HCT116 (cell line): ENCODE measurements at regions not wholly inside any gene's neighbourhood (a gene's known extent, or its start where the extent isn't known, plus 50 kb on each side); places are given as distances from the start of the nearest gene placed in this dataset.

Experiments used
- ATAC-seq: fragments of 200-7000 bp; cut with Tn5 transposase; 2 replicates; pipeline ENCODE4 v1.9.1; 2020; ENCODE audit warnings: mild to moderate bottlenecking, moderate library complexity
- BruUV-seq: library from RNA; stranded (reverse); fragments of 400-500 nt; replicated peaks from 2 replicates; lab custom pipeline; 2021; lab: Mats Ljungman, UMichigan
- CTCF ChIA-PET: fragments of 300-600 bp; sonication (Branson Sonifier 250); formaldehyde crosslinking; loops from one replicate; lab custom pipeline; 2021; ENCODE audit warnings: antibody characterized with exemption; lab: Charles Lee
- POLR2A ChIA-PET: fragments of 300-600, 350-600 bp; sonication (Branson Sonifier 250); formaldehyde crosslinking; loops from one replicate; lab custom pipeline; 2021; ENCODE audit warnings: antibody characterized with exemption; lab: Charles Lee
- RAD21 ChIA-PET, 2 experiments: fragments of 300-600 bp; sonication (Branson Sonifier 250); formaldehyde crosslinking; loops; one replicate each; lab custom pipeline; 2023; ENCODE audit warnings: low total read pairs in 2 of 2; ENCODE audit not compliant: uncharacterized antibody in 2 of 2, unreplicated experiment in 2 of 2, low non-redundant PET in 1 of 2; lab: Charles Lee
- DNase-seq: peaks from one replicate; pipeline ENCODE4 v3.0.0-alpha.2; 2010; ENCODE audit warnings: low read depth, low spot score
- H2AFZ ChIP-seq: fragments of 200-600 bp; shearing (Covaris generic), sonication (generic); 2 replicates; pipeline ENCODE4 v1.6.1; 2017; ENCODE audit warnings: low read depth, mixed run types, mixed read lengths, antibody characterized with exemption, low read length; ENCODE audit not compliant: poor library complexity, severe bottlenecking
- H3K27ac ChIP-seq: 2 replicates; pipeline ENCODE4 v1.5.1; 2012; ENCODE audit warnings: low read depth, low read length
- H3K27me3 ChIP-seq: fragments of 200-600 bp; sonication (generic); 2 replicates; pipeline ENCODE4 v1.6.1; 2016; ENCODE audit warnings: mixed run types, low read length, mixed read lengths; ENCODE audit not compliant: insufficient read depth
- H3K36me3 ChIP-seq, 2 experiments: fragments of 200-500 bp in 1 of 2; fragments of 200-600 bp in 1 of 2; sonication (Bioruptor generic) in 1 of 2; sonication (generic) in 1 of 2; 2 replicates each; pipeline versions ENCODE4 v1.5.1 to v1.6.1; 2014 to 2016; ENCODE audit warnings: low read length in 2 of 2, inconsistent platforms in 1 of 2, mixed read lengths in 1 of 2, mixed run types in 1 of 2; ENCODE audit not compliant: insufficient read depth in 2 of 2, control insufficient read depth in 1 of 2
- H3K4me1 ChIP-seq, 2 experiments: fragments of 200-600 bp in 1 of 2; sonication (generic) in 1 of 2; 2 replicates each; pipeline versions ENCODE4 v1.5.1 to v1.6.1; 2012 to 2017; ENCODE audit warnings: low read length in 2 of 2, inconsistent platforms in 1 of 2, mild to moderate bottlenecking in 1 of 2, mixed read lengths in 1 of 2, mixed run types in 1 of 2, moderate library complexity in 1 of 2; ENCODE audit not compliant: insufficient read depth in 2 of 2, control insufficient read depth in 1 of 2
- H3K4me2 ChIP-seq: fragments of 200-600 bp; sonication (generic); 2 replicates; pipeline ENCODE4 v1.6.1; 2017; ENCODE audit warnings: mixed run types, low read length, mixed read lengths
- H3K4me3 ChIP-seq, 2 experiments: fragments of 200-600 bp in 1 of 2; sonication (generic) in 1 of 2; replicated peaks in 1 of 2; 2 replicates each; pipeline ENCODE4 v1.5.1; 2011 to 2016; ENCODE audit warnings: low read length in 2 of 2, control low read depth in 1 of 2, low read depth in 1 of 2, mild to moderate bottlenecking in 1 of 2, mixed read lengths in 1 of 2, mixed run types in 1 of 2
- H3K79me2 ChIP-seq: fragments of 200-600 bp; sonication (generic); 2 replicates; pipeline ENCODE4 v1.6.1; 2017; ENCODE audit warnings: mild to moderate bottlenecking, mixed run types, low read length, moderate library complexity, mixed read lengths; ENCODE audit not compliant: insufficient read depth
- H3K9ac ChIP-seq: fragments of 200-600 bp; sonication (generic); 2 replicates; pipeline ENCODE4 v1.6.1; 2016; ENCODE audit warnings: low read length, mixed read lengths
- H3K9me2 ChIP-seq: fragments of 200-600 bp; sonication (generic), shearing (Covaris generic); 2 replicates; pipeline ENCODE4 v1.6.1; 2017; ENCODE audit warnings: mixed run types, mild to moderate bottlenecking, moderate library complexity; ENCODE audit not compliant: insufficient read depth
- H3K9me3 ChIP-seq, 2 experiments: fragments of 200-500 bp in 1 of 2; fragments of 200-600 bp in 1 of 2; sonication (Bioruptor generic) in 1 of 2; sonication (generic) in 1 of 2; 2 replicates each; pipeline ENCODE4 v1.6.1; 2014 to 2017; ENCODE audit warnings: low read length in 2 of 2, mixed read lengths in 2 of 2, inconsistent platforms in 1 of 2, low read depth in 1 of 2, mild to moderate bottlenecking in 1 of 2, mixed run types in 1 of 2, moderate library complexity in 1 of 2; ENCODE audit not compliant: control insufficient read depth in 1 of 2, insufficient read depth in 1 of 2
- H4K20me1 ChIP-seq: fragments of 200-600 bp; sonication (generic), shearing (Covaris generic); 2 replicates; pipeline ENCODE4 v1.6.1; 2017; ENCODE audit warnings: mixed run types, mild to moderate bottlenecking, moderate library complexity; ENCODE audit not compliant: insufficient read depth
- CEBPB ChIP-seq: IDR thresholded peaks from 2 replicates; pipeline ENCODE4 v1.6.1; 2012; ENCODE audit warnings: low read depth
- CTCF ChIP-seq, 3 experiments: fragments of 200-600 bp in 1 of 3; sonication (generic) in 1 of 3; IDR thresholded peaks in 2 of 3; conservative IDR thresholded peaks in 1 of 3; 2 replicates each; pipeline ENCODE4 v1.5.1; 2012 to 2017; ENCODE audit warnings: low read depth in 2 of 3, low read length in 2 of 3, antibody characterized with exemption in 1 of 3, borderline replicate concordance in 1 of 3, control low read depth in 1 of 3, mild to moderate bottlenecking in 1 of 3, mixed read lengths in 1 of 3, mixed run types in 1 of 3, moderate library complexity in 1 of 3; ENCODE audit not compliant: insufficient read depth in 1 of 3
- RAD21 ChIP-seq: IDR thresholded peaks from 2 replicates; pipeline ENCODE4 v1.6.1; 2012; ENCODE audit warnings: low read depth, mild to moderate bottlenecking
- ZFX ChIP-seq: fragments of 450-650 bp; IDR thresholded peaks from 2 replicates; pipeline ENCODE4 v1.6.1; 2017
- intact Hi-C: fragments of 100-400 bp; cut with micrococcal nuclease; formaldehyde crosslinking; loops from 2 replicates; pipeline ENCODE4 v1.10.0; 2022

- Histone ChIP-seq H3K27me3 (no peaks in the 10 kb centered on the region), H2AFZ (no peak overlapping the region), H4K20me1 (no peaks in the 10 kb centered on the region), H3K9me2 (no peaks in the 10 kb centered on the region), H3K4me2 (no peak overlapping the region), H3K4me1 (peaks cover 0 to 16% of the 10 kb centered on the region in 2 experiments; a peak in 2 of 4 replicates), H3K36me3 (no peaks in the 10 kb centered on the region), H3K79me2 (no peaks in the 10 kb centered on the region), H3K4me3 (no peak overlapping the region), H3K9ac (no peak overlapping the region), H3K27ac (no peak overlapping the region), H3K9me3 (no peaks in the 10 kb centered on the region)
- ATAC-seq: no peak
- no peak for TF ChIP-seq CEBPB
- ChIA-PET CTCF (no interaction called here), POLR2A (no interaction called here), RAD21 (no interaction called here)
- BruUV-seq: no TSS peak
- DNase-seq: no peak
- intact Hi-C loops: no loop called here
Observed at GRCh38 chr10:31621733-31622132, 302.7 kb downstream of the ZEB1 start.

GRCh38 chr10:31620226-31621151 lies 301.5 kb downstream of the ZEB1 start:
- Histone ChIP-seq H3K4me1 (peaks cover 0 to 16% of the 10 kb centered on the region in 2 experiments; a peak in 2 of 4 replicates), H3K9me3 (no peaks in the 10 kb centered on the region), H3K79me2 (no peaks in the 10 kb centered on the region), H3K9ac (no peak overlapping the region), H4K20me1 (no peaks in the 10 kb centered on the region), H2AFZ (no peak overlapping the region), H3K27me3 (no peaks in the 10 kb centered on the region), H3K27ac (no peak overlapping the region), H3K4me3 (no peak overlapping the region), H3K36me3 (no peaks in the 10 kb centered on the region), H3K4me2 (no peak overlapping the region), H3K9me2 (no peaks in the 10 kb centered on the region)
- TF ChIP-seq CTCF (IDR thresholded peaks at IDR 0.05 in 2 of 3, conservative IDR thresholded peaks at IDR 0.05 in 1 of 3; ENCODE audit: borderline replicate concordance in 1 of 3, insufficient read depth in 1 of 3, low read depth in 2 of 3, low read length in 2 of 3): peak in 2 of 3 experiments; percentile 27; a peak in 3 of 6 replicates
- TF ChIP-seq RAD21: no peak
- no peak for TF ChIP-seq CEBPB
- TF ChIP-seq ZFX: no peak
- POLR2A ChIA-PET: no interaction called here
- no TSS peak for BruUV-seq
- CTCF ChIA-PET: no interaction called here
- intact Hi-C loops: no loop called here
- ATAC-seq: peak; percentile 32; the same call in 1 of the 2 replicates
- RAD21 ChIA-PET: no interaction called here
- no peak for DNase-seq
